Caki2 (cell line): ENCODE measurements at regions not wholly inside any gene's neighbourhood (a gene's known extent, or its start where the extent isn't known, plus 50 kb on each side); places are given as distances from the start of the nearest gene placed in this dataset.

ENCODE experiments used
- DNase-seq: peaks from one replicate; pipeline ENCODE4 v3.0.0-alpha.2; 2015; ENCODE audit warnings: low read depth
- in situ Hi-C: cut with HindIII; loops from 2 replicates; pipeline ENCODE4 v1.10.0; 2016; ENCODE audit warnings: low sequenced_read_pairs, low pct_unique_long_range_greater_than_20kb, mixed read lengths

GRCh38 chr2:94939349-94939748 lies 68.1 kb downstream of the TEKT4 start:
- no peak for DNase-seq
- in situ Hi-C loops = no loop called here

GRCh38 chr2:94947097-94948016 lies 76.1 kb downstream of the TEKT4 start:
- no peak for DNase-seq
- in situ Hi-C loops = no loop called here

GRCh38 chr2:94955702-94956101 lies 69.8 kb upstream of the MAL start:
- no peak for DNase-seq
- in situ Hi-C loops = no loop called here

GRCh38 chr2:94956797-94957391 lies 68.6 kb upstream of the MAL start:
- peak; percentile 3 for DNase-seq
- in situ Hi-C loops = no loop called here

- no peak for DNase-seq
- in situ Hi-C loops = no loop called here
These were observed 67.3 kb upstream of the MAL start for GRCh38 chr2:94958245-94958644.

GRCh38 chr2:94960266-94960665 lies 65.2 kb upstream of the MAL start:
- in situ Hi-C loops = no loop called here
- no peak for DNase-seq

- in situ Hi-C loops = no loop called here
- no peak for DNase-seq
These were observed 64.8 kb upstream of the MAL start for GRCh38 chr2:94960751-94961150.

- in situ Hi-C loops = no loop called here
- no peak for DNase-seq
These were observed 61.3 kb upstream of the MAL start for GRCh38 chr2:94964193-94964592.

GRCh38 chr2:94966689-94967088 lies 58.8 kb upstream of the MAL start:
- DNase-seq = no peak
- in situ Hi-C loops = no loop called here

GRCh38 chr2:94970353-94970752 lies 55.2 kb upstream of the MAL start:
- no peak for DNase-seq
- in situ Hi-C loops = no loop called here
